CD4-positive, alpha-beta T cell treated with Interleukin-17A for 1 hour (primary cell): ENCODE measurements at regions not wholly inside any gene's neighbourhood (a gene's known extent, or its start where the extent isn't known, plus 50 kb on each side); places are given as distances from the start of the nearest gene placed in this dataset.

ENCODE experiments used
- DNase-seq: peaks from one replicate; pipeline ENCODE4 v3.0.0-alpha.2; 2020

- no peak for DNase-seq
Observed at GRCh38 chr9:81244631-81245030, 444.7 kb downstream of the TLE1 start.

- DNase-seq = no peak
Observed at GRCh38 chr9:81242866-81243265, 446.5 kb downstream of the TLE1 start.

- no peak for DNase-seq
Observed at GRCh38 chr9:81239388-81239787, 450.0 kb downstream of the TLE1 start.

GRCh38 chr9:81237565-81238231 is 451.6 kb downstream of the TLE1 start:
- no peak for DNase-seq

- DNase-seq = no peak
Observed at GRCh38 chr9:81234924-81235610, 454.3 kb downstream of the TLE1 start.

GRCh38 chr9:81231011-81231410 is 458.3 kb downstream of the TLE1 start:
- no peak for DNase-seq

- no peak for DNase-seq
Observed at GRCh38 chr9:81227507-81228245, 461.7 kb downstream of the TLE1 start.

GRCh38 chr9:81225596-81225995 is 463.8 kb downstream of the TLE1 start:
- no peak for DNase-seq

- no peak for DNase-seq
Observed at GRCh38 chr9:81224166-81225081, 464.9 kb downstream of the TLE1 start.

GRCh38 chr9:81214975-81215374 is 474.4 kb downstream of the TLE1 start:
- DNase-seq = no peak

GRCh38 chr9:81213456-81213855 is 475.9 kb downstream of the TLE1 start:
- no peak for DNase-seq

- DNase-seq = no peak
Observed at GRCh38 chr9:81211741-81212140, 477.6 kb downstream of the TLE1 start.

GRCh38 chr9:81207651-81208050 is 481.7 kb downstream of the TLE1 start:
- no peak for DNase-seq

GRCh38 chr9:81202292-81202691 is 487.1 kb downstream of the TLE1 start:
- no peak for DNase-seq

GRCh38 chr9:81195206-81195605 is 494.1 kb downstream of the TLE1 start:
- DNase-seq = no peak

GRCh38 chr9:81193362-81194339 is 495.7 kb downstream of the TLE1 start:
- DNase-seq = no peak

GRCh38 chr9:81191222-81191621 is 498.1 kb downstream of the TLE1 start:
- no peak for DNase-seq

- DNase-seq = no peak
Observed at GRCh38 chr9:81190659-81191058, 498.7 kb downstream of the TLE1 start.

- no peak for DNase-seq
Observed at GRCh38 chr9:81183761-81184160, 505.6 kb downstream of the TLE1 start.

GRCh38 chr9:81182431-81182830 is 506.9 kb downstream of the TLE1 start:
- DNase-seq = no peak

- DNase-seq = no peak
Observed at GRCh38 chr9:81174023-81174422, 515.3 kb downstream of the TLE1 start.

GRCh38 chr9:81171689-81172088 is 517.7 kb downstream of the TLE1 start:
- no peak for DNase-seq
